Duodenal mucosa (tissue), 2 donors: ENCODE measurements at regions not wholly inside any gene's neighbourhood (a gene's known extent, or its start where the extent isn't known, plus 50 kb on each side); places are given as distances from the start of the nearest gene placed in this dataset.

ENCODE experiments used
- H3K27ac ChIP-seq: one replicate; pipeline ENCODE4 v1.7.0; 2013; ENCODE audit warnings: low read depth, low read length
- H3K27me3 ChIP-seq, 2 donors: one replicate each; pipeline ENCODE4 v1.7.0; 2013; ENCODE audit warnings: low read length in 2 of 2, control low read depth in 1 of 2; ENCODE audit not compliant: insufficient read depth in 2 of 2, control insufficient read depth in 1 of 2
- H3K36me3 ChIP-seq, 2 donors: one replicate each; pipeline ENCODE4 v1.7.0; 2013; ENCODE audit warnings: low read length in 2 of 2, control low read depth in 1 of 2; ENCODE audit not compliant: insufficient read depth in 2 of 2, control insufficient read depth in 1 of 2
- H3K4me1 ChIP-seq, 2 donors: one replicate each; pipeline ENCODE4 v1.7.0; 2013; ENCODE audit warnings: low read length in 2 of 2, control low read depth in 1 of 2; ENCODE audit not compliant: insufficient read depth in 2 of 2, control insufficient read depth in 1 of 2
- H3K4me3 ChIP-seq, 2 donors: one replicate each; pipeline ENCODE4 v1.7.0; 2013; ENCODE audit warnings: low read length in 2 of 2, low read depth in 1 of 2
- H3K9ac ChIP-seq, 2 donors: one replicate each; pipeline ENCODE4 v1.7.0; 2013; ENCODE audit warnings: low read length in 2 of 2, low read depth in 1 of 2
- H3K9me3 ChIP-seq, 2 donors: one replicate each; pipeline ENCODE4 v1.7.0; 2013; ENCODE audit warnings: low read length in 2 of 2, control low read depth in 1 of 2; ENCODE audit not compliant: control insufficient read depth in 1 of 2

DNA sequence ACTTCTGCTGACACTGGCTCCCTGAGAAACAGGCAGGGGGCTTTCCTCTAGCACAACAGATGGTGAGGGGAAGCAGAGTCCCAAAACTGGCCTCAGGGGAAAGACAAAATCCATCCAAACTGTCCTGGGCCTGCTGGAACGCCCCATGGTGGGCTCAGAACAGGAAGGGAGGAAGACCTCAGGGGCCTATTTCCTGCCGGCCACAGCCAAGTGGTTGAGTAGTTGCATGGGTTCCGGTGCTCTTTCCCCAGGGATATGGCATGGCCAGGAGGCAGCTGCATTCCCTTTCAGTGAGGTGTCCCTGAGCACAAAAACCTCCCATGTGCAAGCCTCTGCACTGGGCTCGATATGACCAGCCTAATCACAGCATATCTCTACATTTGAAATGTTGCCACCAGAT lies 303.0 kb upstream of the IRX5 start:
- Histone ChIP-seq H3K4me3 (no peak overlapping the region), H3K9me3 (no peaks in the 10 kb centered on the region), H3K27ac (no peak overlapping the region), H3K4me1 (no peaks in the 10 kb centered on the region), H3K9ac (no peak overlapping the region), H3K27me3 (no peaks in the 10 kb centered on the region), H3K36me3 (no peaks in the 10 kb centered on the region)

DNA sequence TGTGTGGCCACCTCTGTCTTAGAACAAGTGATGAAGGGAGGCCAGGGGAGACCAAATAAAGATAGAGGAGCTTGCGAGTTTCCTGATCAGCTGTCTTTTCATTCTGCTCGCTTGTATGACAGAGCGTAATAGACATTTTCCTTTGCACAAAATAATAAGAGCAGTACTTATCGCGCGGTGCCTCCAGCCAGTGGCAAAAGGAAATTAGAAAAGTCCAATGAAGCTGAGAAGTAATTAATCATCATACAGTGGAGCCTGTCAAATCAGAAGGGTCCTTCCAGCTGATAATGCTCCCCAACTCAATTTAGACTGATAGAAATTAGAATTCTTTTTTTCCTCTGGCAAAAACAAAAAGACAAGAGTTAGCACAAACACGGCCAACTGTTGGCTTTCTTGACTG lies 307.0 kb upstream of the IRX5 start:
- Histone ChIP-seq H3K4me3 (no peak overlapping the region), H3K9ac (no peak overlapping the region), H3K27ac (no peak overlapping the region), H3K27me3 (no peaks in the 10 kb centered on the region), H3K9me3 (no peaks in the 10 kb centered on the region), H3K36me3 (no peaks in the 10 kb centered on the region), H3K4me1 (no peaks in the 10 kb centered on the region)

DNA sequence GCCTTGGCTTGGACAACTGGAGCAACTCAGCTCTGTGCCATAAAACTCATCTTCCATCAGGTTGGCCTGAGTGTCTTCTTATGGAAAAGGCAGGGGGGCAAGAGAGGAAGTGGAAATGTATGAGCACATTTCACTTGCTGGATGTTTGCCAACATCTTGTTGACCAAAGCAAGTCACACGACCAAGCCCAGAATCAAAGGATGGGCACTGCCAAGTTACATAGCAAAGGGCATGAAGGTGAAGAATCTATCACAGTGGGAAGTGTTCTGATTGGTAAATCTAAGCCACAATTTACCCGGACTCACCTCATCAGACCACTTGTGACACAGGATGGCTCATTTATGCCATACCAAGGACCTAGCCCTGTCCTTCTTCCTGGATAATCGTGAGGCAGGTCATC lies 310.5 kb upstream of the IRX5 start:
- Histone ChIP-seq H3K9me3 (no peaks in the 10 kb centered on the region), H3K27ac (no peak overlapping the region), H3K9ac (no peak overlapping the region), H3K4me1 (no peaks in the 10 kb centered on the region), H3K4me3 (no peak overlapping the region), H3K27me3 (peaks cover 0 to 7% of the 10 kb centered on the region in 2 donors), H3K36me3 (no peaks in the 10 kb centered on the region)

DNA sequence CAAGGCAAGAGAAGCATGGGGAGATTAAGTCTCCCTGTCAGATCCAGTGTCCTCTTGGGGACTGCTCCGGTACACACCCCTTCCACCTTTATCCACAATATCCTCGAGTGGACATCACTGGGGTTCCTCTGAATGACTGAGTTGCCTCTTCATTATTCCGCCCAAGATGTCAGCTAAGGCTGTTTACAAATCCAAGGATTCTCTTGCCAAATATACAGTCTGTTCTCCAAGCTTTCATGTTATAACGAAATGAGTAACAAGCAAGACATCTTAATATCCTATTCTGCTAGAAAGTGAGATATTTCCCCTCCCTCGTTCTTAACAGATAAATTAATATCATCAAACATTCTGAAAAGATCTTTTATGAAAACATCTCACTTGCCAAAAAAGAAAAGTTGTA lies 314.1 kb upstream of the IRX5 start:
- no peak overlapping the region for H3K9ac ChIP-seq
- H3K27ac ChIP-seq = no peak overlapping the region
- no peaks in the 10 kb centered on the region for H3K9me3 ChIP-seq
- H3K36me3 ChIP-seq = no peaks in the 10 kb centered on the region
- H3K27me3 ChIP-seq = peaks cover 0 to 7% of the 10 kb centered on the region in 2 donors
- H3K4me3 ChIP-seq = no peak overlapping the region
- H3K4me1 ChIP-seq = no peaks in the 10 kb centered on the region

DNA sequence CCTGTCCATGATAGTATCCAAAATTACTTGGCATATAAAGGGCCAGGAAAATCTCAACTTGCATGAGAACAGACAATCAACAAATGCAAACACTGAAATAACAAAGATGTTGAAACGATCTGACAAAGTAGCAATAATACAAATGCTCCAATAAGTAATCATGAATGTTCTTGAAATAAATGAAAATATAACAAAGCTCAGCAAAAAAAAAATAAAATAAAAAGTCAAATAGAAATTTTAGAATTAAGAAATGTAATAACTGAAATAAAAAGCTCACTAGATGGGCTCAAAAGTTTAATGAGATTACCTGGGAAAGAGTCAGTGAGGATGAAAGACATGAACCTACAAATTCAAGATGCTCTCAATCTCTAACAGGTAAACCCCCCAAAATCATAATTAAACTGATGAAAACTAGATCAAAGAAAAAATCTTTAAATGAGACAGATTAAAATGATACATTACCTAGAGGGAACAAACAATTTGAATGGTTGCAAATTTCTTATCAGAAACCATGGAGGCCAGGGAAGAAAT lies 319.0 kb upstream of the IRX3 start:
- H3K27me3 ChIP-seq = no peaks in the 10 kb centered on the region
- no peak overlapping the region for H3K4me3 ChIP-seq
- H3K36me3 ChIP-seq = no peaks in the 10 kb centered on the region
- H3K9ac ChIP-seq = no peak overlapping the region
- H3K9me3 ChIP-seq = no peaks in the 10 kb centered on the region
- H3K4me1 ChIP-seq = no peaks in the 10 kb centered on the region
- H3K27ac ChIP-seq = no peak overlapping the region

DNA sequence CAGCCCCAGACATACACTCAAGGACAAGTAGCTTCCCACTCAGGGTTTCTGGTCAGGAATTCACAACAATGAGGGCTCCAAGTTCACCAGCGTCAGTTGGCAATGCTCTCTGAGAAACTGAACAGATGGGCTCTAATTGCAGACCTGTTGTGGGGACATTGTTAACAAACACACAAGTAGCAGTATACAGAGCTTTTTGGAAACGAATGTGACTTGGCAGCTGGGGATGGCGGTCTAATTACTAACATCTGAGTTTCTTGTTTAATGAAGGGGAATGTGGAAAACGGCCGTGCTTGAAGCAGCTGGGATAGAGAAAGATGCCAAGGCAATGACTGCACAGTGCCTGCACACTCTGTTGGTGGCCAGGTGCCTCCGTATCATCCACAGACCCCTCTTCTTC lies 316.1 kb upstream of the IRX3 start:
- Histone ChIP-seq H3K27me3 (no peaks in the 10 kb centered on the region), H3K4me3 (no peak overlapping the region), H3K4me1 (no peaks in the 10 kb centered on the region), H3K27ac (no peak overlapping the region), H3K9ac (no peak overlapping the region), H3K36me3 (no peaks in the 10 kb centered on the region), H3K9me3 (no peaks in the 10 kb centered on the region)

DNA sequence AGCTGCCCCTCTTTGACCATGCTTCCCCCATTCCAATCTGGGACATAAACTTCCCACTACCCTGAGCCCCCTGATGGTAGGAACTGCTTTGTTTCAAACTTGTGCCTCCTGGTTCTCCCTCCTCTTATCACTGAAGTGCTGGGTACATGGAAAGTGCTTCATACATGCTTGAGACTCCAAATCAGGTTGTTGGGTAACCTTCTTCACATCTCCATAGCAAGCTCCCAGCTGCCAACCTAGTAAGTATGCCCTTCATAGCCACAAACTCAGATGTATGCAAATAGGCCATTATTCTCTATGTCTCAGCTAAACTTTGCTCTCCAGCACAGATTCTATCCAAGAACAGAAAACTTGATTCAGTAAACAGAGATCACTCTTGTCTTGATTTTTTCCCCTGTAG lies 310.6 kb upstream of the IRX3 start:
- no peaks in the 10 kb centered on the region for H3K9me3 ChIP-seq
- H3K4me1 ChIP-seq = no peaks in the 10 kb centered on the region
- no peak overlapping the region for H3K9ac ChIP-seq
- H3K36me3 ChIP-seq = no peaks in the 10 kb centered on the region
- H3K4me3 ChIP-seq = no peak overlapping the region
- no peak overlapping the region for H3K27ac ChIP-seq
- peaks cover 0 to 3% of the 10 kb centered on the region in 2 donors for H3K27me3 ChIP-seq

DNA sequence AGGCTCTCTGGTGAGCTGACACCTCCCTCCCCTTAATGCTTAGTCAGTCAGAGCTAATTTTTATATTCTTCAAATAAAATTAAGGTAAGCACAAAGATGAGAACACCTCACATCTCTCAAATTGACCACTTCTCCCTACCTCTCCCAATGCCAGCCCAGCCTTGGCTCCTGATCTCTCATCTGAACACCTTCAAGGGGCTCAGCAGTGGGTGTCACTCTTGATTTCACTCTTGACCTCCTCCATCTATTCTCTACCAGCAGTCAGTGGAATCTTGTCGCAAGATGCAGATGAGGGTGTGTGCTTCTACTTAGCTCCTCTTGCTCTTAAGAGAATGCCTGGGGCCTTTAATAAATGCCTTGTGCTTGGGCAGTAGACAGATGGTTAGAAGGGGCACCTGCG lies 309.0 kb upstream of the IRX3 start:
- Histone ChIP-seq H3K9me3 (no peaks in the 10 kb centered on the region), H3K27ac (no peak overlapping the region), H3K4me3 (no peak overlapping the region), H3K9ac (no peak overlapping the region), H3K27me3 (peaks cover 0 to 3% of the 10 kb centered on the region in 2 donors), H3K4me1 (no peaks in the 10 kb centered on the region), H3K36me3 (no peaks in the 10 kb centered on the region)

DNA sequence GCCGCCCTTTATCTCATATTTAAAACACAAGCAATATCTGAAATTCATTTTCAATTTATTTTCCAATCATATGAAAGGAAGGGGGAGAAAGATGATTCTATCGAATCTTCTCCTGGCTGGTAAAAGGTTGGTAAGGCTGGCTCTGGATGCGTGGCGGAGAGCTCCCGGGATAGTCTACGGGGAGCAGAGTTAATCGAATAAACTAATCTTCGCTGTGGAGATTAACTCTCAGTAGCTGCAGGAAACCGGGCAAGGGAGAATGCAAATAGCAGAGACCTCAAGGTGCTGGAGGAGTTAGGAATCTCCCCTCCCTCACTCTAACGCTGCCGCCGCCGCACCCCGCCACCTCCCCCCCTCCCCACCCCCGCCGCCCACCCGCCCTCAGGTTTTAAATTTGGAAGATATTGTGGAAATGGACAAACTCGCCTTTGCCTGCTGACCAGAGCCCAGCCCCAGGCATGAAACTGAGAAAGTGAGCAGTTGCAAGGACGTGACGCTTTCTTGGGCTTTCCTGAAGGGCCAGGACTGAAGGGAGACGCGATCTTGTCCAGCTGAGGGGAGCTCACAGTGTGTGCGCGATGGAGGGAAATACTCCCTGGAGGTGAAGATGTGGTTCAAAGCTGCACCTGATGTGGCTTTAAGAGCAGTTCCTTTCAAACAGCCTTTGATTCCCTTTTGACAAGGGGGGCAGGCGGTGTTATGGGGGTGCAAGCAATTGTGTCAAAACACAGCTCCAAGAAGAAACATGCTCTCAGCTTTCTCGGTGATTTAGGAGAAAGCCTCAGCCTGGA lies 308.2 kb upstream of the IRX3 start:
- Histone ChIP-seq H3K4me3 (no peak overlapping the region), H3K36me3 (no peaks in the 10 kb centered on the region), H3K27me3 (peaks cover 0 to 3% of the 10 kb centered on the region in 2 donors), H3K4me1 (no peaks in the 10 kb centered on the region), H3K27ac (no peak overlapping the region), H3K9me3 (no peaks in the 10 kb centered on the region), H3K9ac (no peak overlapping the region)

DNA sequence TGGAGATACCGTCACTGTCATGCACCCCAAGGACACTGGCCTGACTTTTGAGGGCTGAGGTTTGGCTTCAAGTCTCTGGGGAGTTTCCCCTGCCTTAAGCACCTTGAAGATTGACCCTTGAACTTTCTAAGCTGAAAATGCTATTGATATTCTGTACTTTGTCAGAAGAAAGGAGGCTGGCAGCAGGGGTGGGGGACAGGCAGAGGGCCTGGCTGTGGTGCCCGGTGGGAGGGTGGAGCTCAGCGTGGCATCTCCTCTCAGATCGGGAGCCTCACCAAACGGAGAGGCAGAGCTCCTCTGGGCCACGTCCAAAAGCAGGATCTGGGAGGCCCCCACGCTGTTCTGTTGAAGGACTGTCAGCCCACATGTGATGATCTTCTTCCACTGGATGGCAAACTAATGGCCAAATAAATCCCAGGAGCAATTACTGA lies 305.2 kb upstream of the IRX3 start:
- Histone ChIP-seq H3K27ac (no peak overlapping the region), H3K27me3 (no peaks in the 10 kb centered on the region), H3K9me3 (no peaks in the 10 kb centered on the region), H3K36me3 (no peaks in the 10 kb centered on the region), H3K9ac (no peak overlapping the region), H3K4me1 (no peaks in the 10 kb centered on the region), H3K4me3 (no peak overlapping the region)
